WTC11 (cell line): ENCODE measurements at regions not wholly inside any gene's neighbourhood (a gene's known extent, or its start where the extent isn't known, plus 50 kb on each side); places are given as distances from the start of the nearest gene placed in this dataset.
A peak's percentile ranks its signal among the peaks of the same experiment; 100 is the strongest.

Source experiments
- ATAC-seq: fragments of 200-7000 bp; cut with Tn5 transposase; 2 replicates; pipeline ENCODE4 v1.10.0; 2021; ENCODE audit warnings: mild to moderate bottlenecking, moderate library complexity
- CTCF ChIA-PET: fragments of 300-600 bp; sonication (Branson Sonifier 250); formaldehyde crosslinking; loops from one replicate; lab custom pipeline; 2021; ENCODE audit warnings: antibody characterized with exemption; lab: Charles Lee
- POLR2A ChIA-PET: fragments of 350-600 bp; sonication (Branson Sonifier 250); formaldehyde crosslinking; loops from one replicate; lab custom pipeline; 2021; ENCODE audit warnings: antibody characterized with exemption; lab: Charles Lee
- DNase-seq: peaks from one replicate; pipeline ENCODE4 v3.0.0; 2021; ENCODE audit warnings: low spot score
- H3K27ac Mint-ChIP-seq: 2 replicates; pipeline ENCODE4 v1.8.0; 2021; ENCODE audit warnings: mixed read lengths
- H3K27me3 Mint-ChIP-seq: 2 replicates; pipeline ENCODE4 v1.8.0; 2021; ENCODE audit warnings: low read depth, mild to moderate bottlenecking, moderate library complexity, mixed read lengths
- H3K36me3 Mint-ChIP-seq: 2 replicates; pipeline ENCODE4 v1.8.0; 2021; ENCODE audit warnings: mixed read lengths
- H3K4me1 Mint-ChIP-seq: 2 replicates; pipeline ENCODE4 v1.8.0; 2022; ENCODE audit warnings: mixed read lengths
- H3K4me3 Mint-ChIP-seq: 2 replicates; pipeline ENCODE4 v1.8.0; 2021; ENCODE audit warnings: mild to moderate bottlenecking, moderate library complexity, mixed read lengths
- H3K9me3 Mint-ChIP-seq: 2 replicates; pipeline ENCODE4 v1.8.0; 2021; ENCODE audit warnings: mixed read lengths
- EMX1 ChIP-seq: fragments of 250-450 bp; sonication (Bioruptor Pico); IDR thresholded peaks from 2 replicates; pipeline ENCODE4 v1.8.0; 2021; ENCODE audit warnings: mild to moderate bottlenecking
- ESRRA ChIP-seq: sonication (generic); formaldehyde crosslinking; IDR thresholded peaks from 2 replicates; pipeline ENCODE4 v1.8.1; 2022; ENCODE audit warnings: mild to moderate bottlenecking, missing genetic modification reagents, borderline replicate concordance
- FOXJ3 ChIP-seq: sonication (generic); formaldehyde crosslinking; IDR thresholded peaks from 2 replicates; pipeline ENCODE4 v1.9.0; 2021; ENCODE audit warnings: missing genetic modification reagents, mild to moderate bottlenecking, borderline replicate concordance
- GRHL2 ChIP-seq: fragments of 250-450 bp; sonication (Bioruptor Pico); IDR thresholded peaks from 2 replicates; pipeline ENCODE4 v1.8.0; 2022; ENCODE audit warnings: mild to moderate bottlenecking, moderate library complexity; ENCODE audit not compliant: insufficient replicate concordance, severe bottlenecking
- IRF2 ChIP-seq: sonication (generic); formaldehyde crosslinking; IDR thresholded peaks from 2 replicates; pipeline ENCODE4 v1.8.0; 2022; ENCODE audit warnings: low read depth, missing genetic modification reagents, borderline replicate concordance
- NFE2L1 ChIP-seq: sonication (generic); formaldehyde crosslinking; IDR thresholded peaks from 2 replicates; pipeline ENCODE4 v1.8.1; 2023; ENCODE audit warnings: missing genetic modification reagents
- NFYB ChIP-seq: sonication (generic); formaldehyde crosslinking; conservative IDR thresholded peaks from 2 replicates; pipeline ENCODE4 v1.8.0; 2022; ENCODE audit warnings: low read depth, missing genetic modification reagents
- RORB ChIP-seq: fragments of 250-450 bp; sonication (Bioruptor Pico); IDR thresholded peaks from 2 replicates; pipeline ENCODE4 v1.9.0; 2021; ENCODE audit warnings: mild to moderate bottlenecking
- TCF7 ChIP-seq: sonication (generic); formaldehyde crosslinking; IDR thresholded peaks from 2 replicates; pipeline ENCODE4 v1.8.0; 2022; ENCODE audit warnings: mild to moderate bottlenecking, low read depth, missing genetic modification reagents, moderate library complexity
- TEAD4 ChIP-seq: sonication (generic); formaldehyde crosslinking; IDR thresholded peaks from 2 replicates; pipeline ENCODE4 v1.8.0; 2022; ENCODE audit warnings: mild to moderate bottlenecking, missing genetic modification reagents
- ZNF232 ChIP-seq: sonication (generic); formaldehyde crosslinking; IDR thresholded peaks from 2 replicates; pipeline ENCODE4 v1.8.0; 2022; ENCODE audit warnings: mild to moderate bottlenecking, missing genetic modification reagents
- ZNF416 ChIP-seq: fragments of 250-450 bp; sonication (Bioruptor Pico); IDR thresholded peaks from 2 replicates; pipeline ENCODE4 v1.9.0; 2021; ENCODE audit warnings: mild to moderate bottlenecking, inconsistent platforms
- ZNF671 ChIP-seq: fragments of 250-450 bp; sonication (Bioruptor Pico); IDR thresholded peaks from 2 replicates; pipeline ENCODE4 v1.8.0; 2021; ENCODE audit warnings: mild to moderate bottlenecking
- TF ChIP-seq, protein P1 (sequence below): sonication (generic); formaldehyde crosslinking; IDR thresholded peaks from 2 replicates; pipeline ENCODE4 v1.8.0; 2022; ENCODE audit warnings: mild to moderate bottlenecking, missing genetic modification reagents
- TF ChIP-seq, protein P2 (sequence below): sonication (generic); formaldehyde crosslinking; IDR thresholded peaks from 2 replicates; pipeline ENCODE4 v1.8.1; 2022; ENCODE audit warnings: mild to moderate bottlenecking, moderate library complexity, missing genetic modification reagents
- TF ChIP-seq, protein P3 (sequence below): sonication (generic); formaldehyde crosslinking; IDR thresholded peaks from 2 replicates; pipeline ENCODE4 v1.8.1; 2022; ENCODE audit warnings: missing genetic modification reagents, borderline replicate concordance
- TF ChIP-seq, protein P4 (sequence below): sonication (generic); formaldehyde crosslinking; IDR thresholded peaks from 2 replicates; pipeline ENCODE4 v1.8.1; 2022; ENCODE audit warnings: low read depth, missing genetic modification reagents, borderline replicate concordance
- TF ChIP-seq, protein P5 (sequence below): sonication (generic); formaldehyde crosslinking; IDR thresholded peaks from 2 replicates; pipeline ENCODE4 v1.8.1; 2023; ENCODE audit warnings: mild to moderate bottlenecking, missing genetic modification reagents
- TF ChIP-seq, protein P6 (sequence below): sonication (generic); formaldehyde crosslinking; IDR thresholded peaks from 2 replicates; pipeline ENCODE4 v1.8.0; 2023; ENCODE audit warnings: missing genetic modification reagents
- TF ChIP-seq, protein P7 (sequence below): sonication (generic); formaldehyde crosslinking; IDR thresholded peaks from 2 replicates; pipeline ENCODE4 v1.8.0; 2022; ENCODE audit warnings: mild to moderate bottlenecking, missing genetic modification reagents
- TF ChIP-seq, protein P8 (sequence below): sonication (generic); formaldehyde crosslinking; IDR thresholded peaks from 2 replicates; pipeline ENCODE4 v1.8.0; 2022; ENCODE audit warnings: missing genetic modification reagents

DNA sequence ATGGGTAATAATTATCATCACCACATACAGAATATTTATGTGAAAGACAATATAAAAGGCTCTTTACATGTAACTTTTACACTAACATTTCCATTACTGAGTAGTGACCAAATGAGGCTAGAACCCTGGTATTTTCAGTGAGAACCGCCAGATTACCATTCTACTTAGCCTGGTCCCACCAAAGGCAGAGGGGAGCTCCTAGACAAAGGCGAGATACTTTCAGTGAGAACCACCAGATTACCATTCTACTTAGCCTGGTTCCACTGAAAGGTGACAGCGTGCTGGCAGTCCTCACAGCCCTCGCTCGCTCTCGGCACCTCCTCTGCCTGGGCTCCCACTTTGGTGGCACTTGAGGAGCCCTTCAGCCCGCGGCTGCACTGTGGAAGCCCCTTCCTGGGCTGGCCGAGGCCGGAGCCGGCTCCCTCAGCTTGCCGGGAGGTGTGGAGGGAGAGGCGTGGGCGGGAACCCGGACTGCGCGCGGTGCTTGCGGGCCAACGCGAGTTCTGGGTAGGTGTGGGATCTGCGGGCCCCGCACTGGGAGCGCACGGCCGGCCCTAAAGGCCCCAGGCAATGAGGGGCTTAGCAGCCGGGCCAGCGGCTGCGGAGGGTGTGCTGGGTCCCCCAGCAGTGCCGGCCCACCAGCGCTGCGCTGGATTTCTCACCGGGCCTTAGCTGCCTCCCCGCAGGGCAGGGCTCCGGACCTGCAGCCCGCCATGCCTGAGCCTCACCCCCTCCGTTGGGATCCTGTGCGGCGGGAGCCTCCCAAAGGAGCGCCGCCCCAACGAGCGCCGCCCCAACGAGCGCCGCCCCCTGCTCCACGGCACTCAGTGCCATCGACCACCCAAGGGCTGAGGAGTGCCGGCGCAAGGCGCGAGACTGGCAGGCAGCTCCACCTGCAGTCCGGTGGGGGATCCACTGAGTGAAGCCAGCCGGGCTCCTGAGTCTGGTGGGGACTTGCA, 1276.1 kb downstream of the PCDH7 start (continued):
- 0 out of 2 replicates have a peak, but pooled peaks have one; percentile 31 for TF ChIP-seq NFYB (CRISPR knock-in tag)

DNA sequence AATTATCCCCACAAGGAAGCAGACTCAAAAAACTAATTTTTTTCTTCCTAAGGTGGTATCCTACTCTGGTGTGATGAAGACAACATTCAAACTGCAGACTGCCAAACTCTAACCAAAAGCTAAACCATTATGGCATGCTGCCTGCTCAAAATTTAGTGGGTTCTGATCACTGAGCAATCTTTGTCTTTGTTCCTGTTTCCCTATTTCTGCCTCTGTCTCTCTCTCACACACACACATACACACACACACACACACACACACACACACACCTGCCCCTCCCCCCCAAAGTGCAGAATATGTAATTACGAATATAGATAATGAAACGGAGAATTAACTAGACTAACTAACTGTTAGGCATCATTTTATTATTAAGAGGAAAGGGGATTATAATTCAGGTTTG, 1278.6 kb downstream of the PCDH7 start:
- no peak for ATAC-seq
- H3K27ac Mint-ChIP-seq = no peak overlapping the region
- CTCF ChIA-PET = interaction anchor here (0.6 kb wide), 1 partner anchor 1289 kb away, joined by 3 read pairs; no protein-coding TSS in a partner anchor
- no peak for DNase-seq
- no peak for TF ChIP-seq EMX1
- no peak for TF ChIP-seq IRF2 (CRISPR knock-in tag)
- no peak for TF ChIP-seq ZNF416 (CRISPR knock-in tag)
- TF ChIP-seq, protein P1, sequence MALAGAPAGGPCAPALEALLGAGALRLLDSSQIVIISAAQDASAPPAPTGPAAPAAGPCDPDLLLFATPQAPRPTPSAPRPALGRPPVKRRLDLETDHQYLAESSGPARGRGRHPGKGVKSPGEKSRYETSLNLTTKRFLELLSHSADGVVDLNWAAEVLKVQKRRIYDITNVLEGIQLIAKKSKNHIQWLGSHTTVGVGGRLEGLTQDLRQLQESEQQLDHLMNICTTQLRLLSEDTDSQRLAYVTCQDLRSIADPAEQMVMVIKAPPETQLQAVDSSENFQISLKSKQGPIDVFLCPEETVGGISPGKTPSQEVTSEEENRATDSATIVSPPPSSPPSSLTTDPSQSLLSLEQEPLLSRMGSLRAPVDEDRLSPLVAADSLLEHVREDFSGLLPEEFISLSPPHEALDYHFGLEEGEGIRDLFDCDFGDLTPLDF (CRISPR knock-in tag) = no peak
- TF ChIP-seq, protein P2, sequence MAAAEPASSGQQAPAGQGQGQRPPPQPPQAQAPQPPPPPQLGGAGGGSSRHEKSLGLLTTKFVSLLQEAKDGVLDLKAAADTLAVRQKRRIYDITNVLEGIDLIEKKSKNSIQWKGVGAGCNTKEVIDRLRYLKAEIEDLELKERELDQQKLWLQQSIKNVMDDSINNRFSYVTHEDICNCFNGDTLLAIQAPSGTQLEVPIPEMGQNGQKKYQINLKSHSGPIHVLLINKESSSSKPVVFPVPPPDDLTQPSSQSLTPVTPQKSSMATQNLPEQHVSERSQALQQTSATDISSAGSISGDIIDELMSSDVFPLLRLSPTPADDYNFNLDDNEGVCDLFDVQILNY = no peak
- TF ChIP-seq, protein P3, sequence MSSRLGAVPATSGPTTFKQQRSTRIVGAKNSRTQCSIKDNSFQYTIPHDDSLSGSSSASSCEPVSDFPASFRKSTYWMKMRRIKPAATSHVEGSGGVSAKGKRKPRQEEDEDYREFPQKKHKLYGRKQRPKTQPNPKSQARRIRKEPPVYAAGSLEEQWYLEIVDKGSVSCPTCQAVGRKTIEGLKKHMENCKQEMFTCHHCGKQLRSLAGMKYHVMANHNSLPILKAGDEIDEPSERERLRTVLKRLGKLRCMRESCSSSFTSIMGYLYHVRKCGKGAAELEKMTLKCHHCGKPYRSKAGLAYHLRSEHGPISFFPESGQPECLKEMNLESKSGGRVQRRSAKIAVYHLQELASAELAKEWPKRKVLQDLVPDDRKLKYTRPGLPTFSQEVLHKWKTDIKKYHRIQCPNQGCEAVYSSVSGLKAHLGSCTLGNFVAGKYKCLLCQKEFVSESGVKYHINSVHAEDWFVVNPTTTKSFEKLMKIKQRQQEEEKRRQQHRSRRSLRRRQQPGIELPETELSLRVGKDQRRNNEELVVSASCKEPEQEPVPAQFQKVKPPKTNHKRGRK (CRISPR knock-in tag) = no peak
- TF ChIP-seq NFE2L1 (CRISPR knock-in tag) = no peak
- TF ChIP-seq, protein P4, sequence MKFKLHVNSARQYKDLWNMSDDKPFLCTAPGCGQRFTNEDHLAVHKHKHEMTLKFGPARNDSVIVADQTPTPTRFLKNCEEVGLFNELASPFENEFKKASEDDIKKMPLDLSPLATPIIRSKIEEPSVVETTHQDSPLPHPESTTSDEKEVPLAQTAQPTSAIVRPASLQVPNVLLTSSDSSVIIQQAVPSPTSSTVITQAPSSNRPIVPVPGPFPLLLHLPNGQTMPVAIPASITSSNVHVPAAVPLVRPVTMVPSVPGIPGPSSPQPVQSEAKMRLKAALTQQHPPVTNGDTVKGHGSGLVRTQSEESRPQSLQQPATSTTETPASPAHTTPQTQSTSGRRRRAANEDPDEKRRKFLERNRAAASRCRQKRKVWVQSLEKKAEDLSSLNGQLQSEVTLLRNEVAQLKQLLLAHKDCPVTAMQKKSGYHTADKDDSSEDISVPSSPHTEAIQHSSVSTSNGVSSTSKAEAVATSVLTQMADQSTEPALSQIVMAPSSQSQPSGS (CRISPR knock-in tag) = no peak
- TF ChIP-seq NFYB (CRISPR knock-in tag) = no peak
- TF ChIP-seq ZNF232 (CRISPR knock-in tag) = no peak
- TF ChIP-seq ESRRA = no peak
- no peak for TF ChIP-seq FOXJ3 (CRISPR knock-in tag)
- TF ChIP-seq TEAD4 (CRISPR knock-in tag) = no peak
- no peak for TF ChIP-seq TCF7 (CRISPR knock-in tag)
- TF ChIP-seq RORB = no peak
- TF ChIP-seq GRHL2 (CRISPR knock-in tag) = no peak
- H3K9me3 Mint-ChIP-seq = peaks cover 5% of the 10 kb centered on the region; the same call in 1 of the 2 replicates
- no peaks in the 10 kb centered on the region for H3K27me3 Mint-ChIP-seq
- no peaks in the 10 kb centered on the region for H3K36me3 Mint-ChIP-seq
- H3K4me3 Mint-ChIP-seq = no peak overlapping the region; the same call in 1 of the 2 replicates
- POLR2A ChIA-PET = no interaction called here
- H3K4me1 Mint-ChIP-seq = peaks cover 37% of the 10 kb centered on the region

DNA sequence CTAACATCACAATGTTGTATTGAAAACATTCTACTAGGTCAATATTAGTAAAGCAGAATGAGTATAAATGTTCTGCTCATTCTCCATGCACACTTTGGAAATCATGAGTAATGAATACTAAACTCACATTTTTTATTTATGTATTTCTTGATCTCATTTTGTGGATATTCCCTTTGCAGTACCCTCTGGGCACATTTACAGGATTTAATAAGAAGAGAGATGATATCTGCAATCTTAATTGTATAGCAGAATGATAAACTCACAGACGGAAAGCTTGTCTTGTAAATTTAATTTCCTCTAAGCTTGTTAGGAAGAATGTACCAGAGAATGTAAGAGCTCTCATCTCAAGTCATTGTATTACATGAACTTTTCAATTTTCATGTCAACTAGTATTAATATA, 1279.7 kb downstream of the PCDH7 start:
- ATAC-seq (no peak), DNase-seq (no peak)
- Mint-ChIP-seq H3K36me3 (no peaks in the 10 kb centered on the region), H3K27me3 (no peaks in the 10 kb centered on the region), H3K4me1 (peaks cover 35% of the 10 kb centered on the region), H3K27ac (no peak overlapping the region)
- POLR2A ChIA-PET = no interaction called here
- TF ChIP-seq, protein P5, sequence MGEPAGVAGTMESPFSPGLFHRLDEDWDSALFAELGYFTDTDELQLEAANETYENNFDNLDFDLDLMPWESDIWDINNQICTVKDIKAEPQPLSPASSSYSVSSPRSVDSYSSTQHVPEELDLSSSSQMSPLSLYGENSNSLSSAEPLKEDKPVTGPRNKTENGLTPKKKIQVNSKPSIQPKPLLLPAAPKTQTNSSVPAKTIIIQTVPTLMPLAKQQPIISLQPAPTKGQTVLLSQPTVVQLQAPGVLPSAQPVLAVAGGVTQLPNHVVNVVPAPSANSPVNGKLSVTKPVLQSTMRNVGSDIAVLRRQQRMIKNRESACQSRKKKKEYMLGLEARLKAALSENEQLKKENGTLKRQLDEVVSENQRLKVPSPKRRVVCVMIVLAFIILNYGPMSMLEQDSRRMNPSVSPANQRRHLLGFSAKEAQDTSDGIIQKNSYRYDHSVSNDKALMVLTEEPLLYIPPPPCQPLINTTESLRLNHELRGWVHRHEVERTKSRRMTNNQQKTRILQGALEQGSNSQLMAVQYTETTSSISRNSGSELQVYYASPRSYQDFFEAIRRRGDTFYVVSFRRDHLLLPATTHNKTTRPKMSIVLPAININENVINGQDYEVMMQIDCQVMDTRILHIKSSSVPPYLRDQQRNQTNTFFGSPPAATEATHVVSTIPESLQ (CRISPR knock-in tag) = no peak
- TF ChIP-seq ZNF671 (CRISPR knock-in tag) = no peak
- TF ChIP-seq, protein P6, sequence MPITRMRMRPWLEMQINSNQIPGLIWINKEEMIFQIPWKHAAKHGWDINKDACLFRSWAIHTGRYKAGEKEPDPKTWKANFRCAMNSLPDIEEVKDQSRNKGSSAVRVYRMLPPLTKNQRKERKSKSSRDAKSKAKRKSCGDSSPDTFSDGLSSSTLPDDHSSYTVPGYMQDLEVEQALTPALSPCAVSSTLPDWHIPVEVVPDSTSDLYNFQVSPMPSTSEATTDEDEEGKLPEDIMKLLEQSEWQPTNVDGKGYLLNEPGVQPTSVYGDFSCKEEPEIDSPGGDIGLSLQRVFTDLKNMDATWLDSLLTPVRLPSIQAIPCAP (CRISPR knock-in tag) = no peak
- TF ChIP-seq, protein P7, sequence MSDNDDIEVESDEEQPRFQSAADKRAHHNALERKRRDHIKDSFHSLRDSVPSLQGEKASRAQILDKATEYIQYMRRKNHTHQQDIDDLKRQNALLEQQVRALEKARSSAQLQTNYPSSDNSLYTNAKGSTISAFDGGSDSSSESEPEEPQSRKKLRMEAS (CRISPR knock-in tag) = no peak
- TF ChIP-seq, protein P8, sequence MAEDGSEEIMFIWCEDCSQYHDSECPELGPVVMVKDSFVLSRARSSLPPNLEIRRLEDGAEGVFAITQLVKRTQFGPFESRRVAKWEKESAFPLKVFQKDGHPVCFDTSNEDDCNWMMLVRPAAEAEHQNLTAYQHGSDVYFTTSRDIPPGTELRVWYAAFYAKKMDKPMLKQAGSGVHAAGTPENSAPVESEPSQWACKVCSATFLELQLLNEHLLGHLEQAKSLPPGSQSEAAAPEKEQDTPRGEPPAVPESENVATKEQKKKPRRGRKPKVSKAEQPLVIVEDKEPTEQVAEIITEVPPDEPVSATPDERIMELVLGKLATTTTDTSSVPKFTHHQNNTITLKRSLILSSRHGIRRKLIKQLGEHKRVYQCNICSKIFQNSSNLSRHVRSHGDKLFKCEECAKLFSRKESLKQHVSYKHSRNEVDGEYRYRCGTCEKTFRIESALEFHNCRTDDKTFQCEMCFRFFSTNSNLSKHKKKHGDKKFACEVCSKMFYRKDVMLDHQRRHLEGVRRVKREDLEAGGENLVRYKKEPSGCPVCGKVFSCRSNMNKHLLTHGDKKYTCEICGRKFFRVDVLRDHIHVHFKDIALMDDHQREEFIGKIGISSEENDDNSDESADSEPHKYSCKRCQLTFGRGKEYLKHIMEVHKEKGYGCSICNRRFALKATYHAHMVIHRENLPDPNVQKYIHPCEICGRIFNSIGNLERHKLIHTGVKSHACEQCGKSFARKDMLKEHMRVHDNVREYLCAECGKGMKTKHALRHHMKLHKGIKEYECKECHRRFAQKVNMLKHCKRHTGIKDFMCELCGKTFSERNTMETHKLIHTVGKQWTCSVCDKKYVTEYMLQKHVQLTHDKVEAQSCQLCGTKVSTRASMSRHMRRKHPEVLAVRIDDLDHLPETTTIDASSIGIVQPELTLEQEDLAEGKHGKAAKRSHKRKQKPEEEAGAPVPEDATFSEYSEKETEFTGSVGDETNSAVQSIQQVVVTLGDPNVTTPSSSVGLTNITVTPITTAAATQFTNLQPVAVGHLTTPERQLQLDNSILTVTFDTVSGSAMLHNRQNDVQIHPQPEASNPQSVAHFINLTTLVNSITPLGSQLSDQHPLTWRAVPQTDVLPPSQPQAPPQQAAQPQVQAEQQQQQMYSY (CRISPR knock-in tag) = no peak
- TF ChIP-seq, all 79 proteins: peak for 0
- Mint-ChIP-seq H3K9me3 (peaks cover 5% of the 10 kb centered on the region; the same call in 1 of the 2 replicates), H3K4me3 (no peak overlapping the region)
- CTCF ChIA-PET = no interaction called here
